ENCODE measurements at regions not wholly inside any gene's neighbourhood (a gene's known extent, or its start where the extent isn't known, plus 50 kb on each side); places are given as distances from the start of the nearest gene placed in this dataset.

- in situ Hi-C loops (cut with MboI) (no loop called here), intact Hi-C loops (cut with micrococcal nuclease; ENCODE audit: unreplicated experiment) (loop anchor here (5.0 to 10.0 kb wide), 2 partner anchors 215 to 288 kb away; no protein-coding TSS in a partner anchor)
- Histone ChIP-seq H3K9ac (ENCODE audit: control insufficient read depth, insufficient read depth, low read length) (no peak overlapping the region), H3K9me3 (replicated peaks; ENCODE audit: control insufficient read depth, insufficient read depth, low read length) (no peaks in the 10 kb centered on the region; the same call in 2 of the 3 replicates), H2AFZ (ENCODE audit: control insufficient read depth, low read depth, low read length) (no peak overlapping the region), H4K20me1 (ENCODE audit: control insufficient read depth, insufficient read depth) (no peaks in the 10 kb centered on the region), H3K4me2 (ENCODE audit: control insufficient read depth, insufficient read depth) (no peak overlapping the region), H3K79me2 (ENCODE audit: control insufficient read depth, insufficient read depth, low read length) (no peaks in the 10 kb centered on the region), H3K4me3 (no peak overlapping the region), H3K27me3 (replicated peaks in 1 of 2; ENCODE audit: control insufficient read depth in 2 of 2, insufficient read depth in 2 of 2, low read length in 1 of 2) (no peaks in the 10 kb centered on the region), H3K4me1 (ENCODE audit: control insufficient read depth, insufficient read depth, low read length) (no peaks in the 10 kb centered on the region), H3K36me3 (ENCODE audit: control insufficient read depth in 2 of 2, insufficient read depth in 2 of 2, low read length in 1 of 2) (no peaks in the 10 kb centered on the region), H3K27ac (ENCODE audit: control insufficient read depth, insufficient read depth) (no peak overlapping the region)
- POLR2A ChIA-PET = no interaction called here
- CTCF ChIA-PET = interaction anchor here (1.1 kb wide), 1 partner anchor 13 kb away, joined by 3 read pairs; no protein-coding TSS in a partner anchor
- 50% methylated on average over 1 of the region's 1 CpG for WGBS (ENCODE audit: insufficient coverage, insufficient replicate concordance, low lambda C conversion rate, missing lambda C conversion rate)
- SMC1A ChIA-PET (ENCODE audit: uncharacterized antibody, unreplicated experiment) = interaction anchor here (0.7 to 1.7 kb wide), 4 partner anchors 11 to 289 kb away, joined by 3 to 6 read pairs (median 4); no protein-coding TSS in a partner anchor
- ATAC-seq (no peak), FAIRE-seq (no peak), DNase-seq (ENCODE audit: low read depth, low spot score) (no peak)
- RAD21 ChIA-PET (ENCODE audit: unreplicated experiment) = no interaction called here
- no TSS peak for BruUV-seq (replicated peaks)
- TF ChIP-seq CUX1 (IDR thresholded peaks at IDR 0.05; ENCODE audit: insufficient replicate concordance, low read depth, low read length) = no peak
- peak; percentile 66 for TF ChIP-seq PKNOX1 (IDR thresholded peaks at IDR 0.05)
Measured at GRCh38 chr20:55269913-55270312, 735.4 kb downstream of the CBLN4 start.

All from GM12878 (cell line).